ENCODE measurements at regions not wholly inside any gene's neighbourhood (a gene's known extent, or its start where the extent isn't known, plus 50 kb on each side); places are given as distances from the start of the nearest gene placed in this dataset.
A peak's percentile ranks its signal among the peaks of the same experiment; 100 is the strongest.

GRCh38 chr1:221022331-221022730 lies 143.1 kb downstream of the HLX start:
- CTCF ChIA-PET, result no interaction called here
- H3K36me3 ChIP-seq (ENCODE audit: low read depth, low read length), result no peaks in the 10 kb centered on the region
- no peak overlapping the region for H3K27ac ChIP-seq (ENCODE audit: low read length)
- no TSS peak for BruUV-seq (replicated peaks)
- no peak overlapping the region for H2AFZ ChIP-seq (ENCODE audit: low read length)
- no peaks in the 10 kb centered on the region for H3F3A ChIP-seq (ENCODE audit: low read length, unreplicated experiment)
- peaks cover 9% of the 10 kb centered on the region; the same call in 1 of the 2 replicates for H3K9me2 ChIP-seq (replicated peaks; ENCODE audit: low read length)
- no peak for TF ChIP-seq EZH2 (IDR thresholded peaks at IDR 0.05; ENCODE audit: low read length, unreplicated experiment)
- TF ChIP-seq EZH2phosphoT487 (IDR thresholded peaks at IDR 0.05; ENCODE audit: borderline replicate concordance, low read length), result no peak
- TF ChIP-seq CTCF (conservative IDR thresholded peaks at IDR 0.05; ENCODE audit: low read depth, low read length), result no peak
- H3K9me3 ChIP-seq (ENCODE audit: low read length), result no peaks in the 10 kb centered on the region
- POLR2A ChIA-PET (ENCODE audit: unreplicated experiment), result no interaction called here
- DNase-seq (peak; percentile 20), ATAC-seq (no peak)
- H3K9ac ChIP-seq (ENCODE audit: low read length), result no peak overlapping the region
- H3K27me3 ChIP-seq (ENCODE audit: low read length), result no peaks in the 10 kb centered on the region
- peaks cover 16% of the 10 kb centered on the region for H3K4me1 ChIP-seq (ENCODE audit: insufficient read depth, low read length)
- no peak overlapping the region for H3K4me3 ChIP-seq (ENCODE audit: low read length)
- no peaks in the 10 kb centered on the region for H4K20me1 ChIP-seq (ENCODE audit: low read length)
- H3K79me2 ChIP-seq (ENCODE audit: low read length), result no peaks in the 10 kb centered on the region
- intact Hi-C loops (cut with micrococcal nuclease), result no loop called here
- no peak overlapping the region for H3K4me2 ChIP-seq (ENCODE audit: low read length)

GRCh38 chr1:221023482-221023881 lies 144.2 kb downstream of the HLX start:
- Histone ChIP-seq H3K36me3 (ENCODE audit: low read depth, low read length) (no peaks in the 10 kb centered on the region), H3K9me3 (ENCODE audit: low read length) (no peaks in the 10 kb centered on the region), H4K20me1 (ENCODE audit: low read length) (no peaks in the 10 kb centered on the region), H3K9ac (ENCODE audit: low read length) (no peak overlapping the region), H3K4me3 (ENCODE audit: low read length) (no peak overlapping the region), H3K27me3 (ENCODE audit: low read length) (no peaks in the 10 kb centered on the region), H3K9me2 (replicated peaks; ENCODE audit: low read length) (peaks cover 9% of the 10 kb centered on the region; the same call in 1 of the 2 replicates), H3F3A (ENCODE audit: low read length, unreplicated experiment) (no peaks in the 10 kb centered on the region), H2AFZ (ENCODE audit: low read length) (no peak overlapping the region), H3K27ac (ENCODE audit: low read length) (no peak overlapping the region), H3K79me2 (ENCODE audit: low read length) (no peaks in the 10 kb centered on the region), H3K4me1 (ENCODE audit: insufficient read depth, low read length) (peaks cover 16% of the 10 kb centered on the region), H3K4me2 (ENCODE audit: low read length) (no peak overlapping the region)
- ATAC-seq (no peak), DNase-seq (no peak)
- intact Hi-C loops (cut with micrococcal nuclease), result no loop called here
- ChIA-PET POLR2A (ENCODE audit: unreplicated experiment) (no interaction called here), CTCF (no interaction called here)
- TF ChIP-seq CTCF (conservative IDR thresholded peaks at IDR 0.05; ENCODE audit: low read depth, low read length) (no peak), EZH2phosphoT487 (IDR thresholded peaks at IDR 0.05; ENCODE audit: borderline replicate concordance, low read length) (no peak), EZH2 (IDR thresholded peaks at IDR 0.05; ENCODE audit: low read length, unreplicated experiment) (no peak)
- no TSS peak for BruUV-seq (replicated peaks)

- H3K36me3 ChIP-seq (ENCODE audit: low read depth, low read length), result no peaks in the 10 kb centered on the region
- H2AFZ ChIP-seq (ENCODE audit: low read length), result no peak overlapping the region
- 0 out of 2 replicates have a peak, but pooled peaks cover 3% of the 10 kb centered on the region for H3K9me2 ChIP-seq (replicated peaks; ENCODE audit: low read length)
- intact Hi-C loops (cut with micrococcal nuclease), result no loop called here
- no peak overlapping the region for H3K4me3 ChIP-seq (ENCODE audit: low read length)
- no peaks in the 10 kb centered on the region for H3K9me3 ChIP-seq (ENCODE audit: low read length)
- no peak overlapping the region for H3K4me2 ChIP-seq (ENCODE audit: low read length)
- no peaks in the 10 kb centered on the region for H4K20me1 ChIP-seq (ENCODE audit: low read length)
- DNase-seq, result no peak
- 0 out of 2 replicates have a peak overlapping the region, but pooled peaks have one; percentile 3 for H3K9ac ChIP-seq (ENCODE audit: low read length)
- ChIA-PET CTCF (no interaction called here), POLR2A (ENCODE audit: unreplicated experiment) (no interaction called here)
- ATAC-seq, result no peak; the same call in 1 of the 2 replicates
- H3F3A ChIP-seq (ENCODE audit: low read length, unreplicated experiment), result no peaks in the 10 kb centered on the region
- H3K4me1 ChIP-seq (ENCODE audit: insufficient read depth, low read length), result peaks cover 16% of the 10 kb centered on the region
- H3K27ac ChIP-seq (ENCODE audit: low read length), result peak overlapping the region; percentile 42
- no peaks in the 10 kb centered on the region for H3K79me2 ChIP-seq (ENCODE audit: low read length)
- TF ChIP-seq EZH2 (IDR thresholded peaks at IDR 0.05; ENCODE audit: low read length, unreplicated experiment) (no peak), CTCF (conservative IDR thresholded peaks at IDR 0.05; ENCODE audit: low read depth, low read length) (no peak)
- no TSS peak for BruUV-seq (replicated peaks)
- H3K27me3 ChIP-seq (ENCODE audit: low read length), result no peaks in the 10 kb centered on the region
Measured at GRCh38 chr1:221025501-221025900, 146.3 kb downstream of the HLX start.

Measured in PC-3 (cell line).